Colonic mucosa (tissue), 4 donors: ENCODE measurements at regions not wholly inside any gene's neighbourhood (a gene's known extent, or its start where the extent isn't known, plus 50 kb on each side); places are given as distances from the start of the nearest gene placed in this dataset.

Experiments
- DNase-seq: peaks from one replicate; pipeline ENCODE4 v3.0.0-alpha.2; 2020
- H3K27ac ChIP-seq: fragments of 200-600 bp; one replicate; pipeline ENCODE4 v1.8.0; 2021
- H3K27me3 ChIP-seq: fragments of 200-600 bp; one replicate; pipeline ENCODE4 v1.8.0; 2021
- H3K36me3 ChIP-seq: fragments of 200-600 bp; one replicate; pipeline ENCODE4 v1.8.0; 2021
- H3K4me1 ChIP-seq: fragments of 200-600 bp; one replicate; pipeline ENCODE4 v1.8.0; 2021; ENCODE audit warnings: mild to moderate bottlenecking
- H3K4me3 ChIP-seq: fragments of 200-600 bp; one replicate; pipeline ENCODE4 v1.8.0; 2021
- H3K9ac ChIP-seq, 2 donors: one replicate each; pipeline ENCODE4 v1.7.0; 2013; ENCODE audit warnings: control low read depth in 2 of 2, low read depth in 2 of 2, low read length in 2 of 2
- H3K9me3 ChIP-seq: fragments of 200-600 bp; one replicate; pipeline ENCODE4 v1.8.0; 2021
- intact Hi-C: fragments of 100-400 bp; cut with DNase I; formaldehyde crosslinking; loops from one replicate; pipeline ENCODE4 v1.14.1; 2022
- TF ChIP-seq, protein P1 (sequence below): fragments of 200-600 bp; IDR thresholded peaks from one replicate; pipeline ENCODE4 v1.8.0; 2022; ENCODE audit warnings: antibody characterized with exemption, mild to moderate bottlenecking
- donor health status: healthy.
- donor health status: DM: no; HTN: no; CAD: no.
- donor health status: DM: no; HTN: no; CAD: no.

- Histone ChIP-seq H3K9ac (no peak overlapping the region), H3K36me3 (no peaks in the 10 kb centered on the region), H3K27me3 (no peaks in the 10 kb centered on the region), H3K27ac (no peak overlapping the region), H3K9me3 (no peaks in the 10 kb centered on the region), H3K4me3 (no peak overlapping the region), H3K4me1 (no peaks in the 10 kb centered on the region)
- TF ChIP-seq, protein P1, sequence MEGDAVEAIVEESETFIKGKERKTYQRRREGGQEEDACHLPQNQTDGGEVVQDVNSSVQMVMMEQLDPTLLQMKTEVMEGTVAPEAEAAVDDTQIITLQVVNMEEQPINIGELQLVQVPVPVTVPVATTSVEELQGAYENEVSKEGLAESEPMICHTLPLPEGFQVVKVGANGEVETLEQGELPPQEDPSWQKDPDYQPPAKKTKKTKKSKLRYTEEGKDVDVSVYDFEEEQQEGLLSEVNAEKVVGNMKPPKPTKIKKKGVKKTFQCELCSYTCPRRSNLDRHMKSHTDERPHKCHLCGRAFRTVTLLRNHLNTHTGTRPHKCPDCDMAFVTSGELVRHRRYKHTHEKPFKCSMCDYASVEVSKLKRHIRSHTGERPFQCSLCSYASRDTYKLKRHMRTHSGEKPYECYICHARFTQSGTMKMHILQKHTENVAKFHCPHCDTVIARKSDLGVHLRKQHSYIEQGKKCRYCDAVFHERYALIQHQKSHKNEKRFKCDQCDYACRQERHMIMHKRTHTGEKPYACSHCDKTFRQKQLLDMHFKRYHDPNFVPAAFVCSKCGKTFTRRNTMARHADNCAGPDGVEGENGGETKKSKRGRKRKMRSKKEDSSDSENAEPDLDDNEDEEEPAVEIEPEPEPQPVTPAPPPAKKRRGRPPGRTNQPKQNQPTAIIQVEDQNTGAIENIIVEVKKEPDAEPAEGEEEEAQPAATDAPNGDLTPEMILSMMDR = no peak
- intact Hi-C loops = no loop called here
- no peak for DNase-seq
Measured at GRCh38 chr5:5900350-5900749, 477.9 kb downstream of the ICE1 start.

DNA sequence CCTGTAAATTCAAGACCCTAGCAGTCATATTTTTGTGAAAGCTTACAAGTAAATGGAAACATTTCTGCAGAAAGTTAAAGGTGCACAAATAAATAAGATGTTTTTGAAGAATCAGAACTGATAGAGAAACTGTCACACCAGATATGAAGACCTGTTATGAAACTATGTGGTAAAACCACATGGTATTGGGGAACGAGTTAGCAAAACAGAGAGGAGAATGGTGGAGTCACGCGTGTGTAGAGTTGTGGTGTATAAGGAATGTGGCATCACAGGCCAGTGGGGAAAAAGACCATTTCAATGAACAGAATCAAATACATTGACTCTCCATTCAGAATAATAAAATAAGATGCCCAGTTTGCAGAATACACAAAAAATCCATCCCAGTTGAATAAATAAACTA is 477.2 kb downstream of the ICE1 start:
- H3K27me3 ChIP-seq = no peaks in the 10 kb centered on the region
- intact Hi-C loops = no loop called here
- TF ChIP-seq, protein P1 = no peak
- DNase-seq = no peak
- H3K36me3 ChIP-seq = no peaks in the 10 kb centered on the region
- H3K4me1 ChIP-seq = no peaks in the 10 kb centered on the region
- no peak overlapping the region for H3K9ac ChIP-seq
- H3K27ac ChIP-seq = no peak overlapping the region
- H3K4me3 ChIP-seq = no peak overlapping the region
- no peaks in the 10 kb centered on the region for H3K9me3 ChIP-seq

DNA sequence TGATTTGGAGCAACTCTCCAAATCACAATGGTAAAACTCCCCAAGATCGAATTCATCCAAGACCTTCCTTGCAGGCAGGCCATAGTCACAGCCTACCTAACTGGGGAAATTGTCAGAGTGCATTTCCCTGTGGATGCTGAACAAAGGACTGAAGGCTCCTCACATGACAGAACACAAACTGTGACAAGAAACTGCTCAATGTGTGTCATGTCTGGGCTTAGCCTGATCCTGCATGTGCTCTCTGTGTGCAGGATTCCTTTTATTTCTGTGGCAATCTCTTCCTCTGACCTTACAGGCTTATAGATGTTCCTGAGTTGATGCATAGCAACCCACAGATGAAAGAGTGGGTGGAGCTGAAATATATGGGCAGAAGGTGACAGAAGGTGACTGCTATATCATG is 465.8 kb downstream of the ICE1 start:
- H3K4me1 ChIP-seq = no peaks in the 10 kb centered on the region
- DNase-seq = no peak
- intact Hi-C loops = loop anchor here (5.0 to 10.0 kb wide), 2 partner anchors 689 to 857 kb away; no protein-coding TSS in a partner anchor
- H3K27ac ChIP-seq = no peak overlapping the region
- no peaks in the 10 kb centered on the region for H3K27me3 ChIP-seq
- no peaks in the 10 kb centered on the region for H3K9me3 ChIP-seq
- H3K4me3 ChIP-seq = no peak overlapping the region
- TF ChIP-seq, protein P1 = no peak
- H3K9ac ChIP-seq = no peak overlapping the region
- H3K36me3 ChIP-seq = no peaks in the 10 kb centered on the region

DNA sequence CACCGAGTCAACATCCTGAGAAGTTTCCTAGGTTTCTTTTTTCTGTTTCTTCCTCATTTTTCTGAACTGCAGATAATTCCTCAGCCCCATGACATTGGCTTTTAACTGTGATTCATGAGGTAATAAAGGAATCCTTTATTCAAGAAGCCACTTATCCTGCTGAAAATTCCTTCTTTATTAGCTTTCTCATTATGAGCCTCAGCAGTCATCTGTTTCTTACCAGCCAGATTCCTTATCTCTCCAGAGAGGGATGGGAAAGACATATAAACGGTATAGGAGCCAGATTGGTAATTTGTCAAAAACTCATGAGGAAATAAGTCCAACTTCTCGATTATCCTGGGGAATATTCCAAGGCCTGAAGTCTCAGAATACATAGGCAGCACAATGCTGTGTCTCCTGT is 465.4 kb downstream of the ICE1 start:
- no peak overlapping the region for H3K27ac ChIP-seq
- no peak for DNase-seq
- no peaks in the 10 kb centered on the region for H3K36me3 ChIP-seq
- H3K4me1 ChIP-seq = no peaks in the 10 kb centered on the region
- H3K9me3 ChIP-seq = no peaks in the 10 kb centered on the region
- TF ChIP-seq, protein P1 = no peak
- intact Hi-C loops = loop anchor here (5.0 to 10.0 kb wide), 2 partner anchors 689 to 857 kb away; no protein-coding TSS in a partner anchor
- no peak overlapping the region for H3K9ac ChIP-seq
- H3K27me3 ChIP-seq = no peaks in the 10 kb centered on the region
- no peak overlapping the region for H3K4me3 ChIP-seq

GRCh38 chr5:5886812-5887486 is 464.5 kb downstream of the ICE1 start:
- no peaks in the 10 kb centered on the region for H3K9me3 ChIP-seq
- peak; percentile 25 for DNase-seq
- no peak overlapping the region for H3K9ac ChIP-seq
- H3K27me3 ChIP-seq = no peaks in the 10 kb centered on the region
- H3K36me3 ChIP-seq = no peaks in the 10 kb centered on the region
- intact Hi-C loops = loop anchor here (5.0 to 10.0 kb wide), 2 partner anchors 690 to 858 kb away; no protein-coding TSS in a partner anchor
- H3K4me1 ChIP-seq = no peaks in the 10 kb centered on the region
- TF ChIP-seq, protein P1 = peak; percentile 71
- H3K27ac ChIP-seq = no peak overlapping the region
- H3K4me3 ChIP-seq = no peak overlapping the region
